Neural cell (in vitro differentiated cells): ENCODE measurements at regions not wholly inside any gene's neighbourhood (a gene's known extent, or its start where the extent isn't known, plus 50 kb on each side); places are given as distances from the start of the nearest gene placed in this dataset.
"Not testable (repeated sequence)": the region's sequence is repeated elsewhere in the genome, so short reads cannot be mapped to it uniquely, and the experiment has no call there.

Experiments used
- H2AFZ ChIP-seq: fragments of 200-600, 300-800 bp; sonication (generic), shearing (Covaris generic); 2 replicates; pipeline ENCODE4 v1.6.0; 2014; ENCODE audit warnings: low read depth, mild to moderate bottlenecking, antibody characterized with exemption, low read length, moderate library complexity
- H3F3A ChIP-seq: fragments of 200-600 bp; shearing (Covaris generic); 2 replicates; pipeline ENCODE4 v1.6.1; 2016; ENCODE audit warnings: mild to moderate bottlenecking, moderate library complexity, mixed read lengths, antibody characterized with exemption, low read length; ENCODE audit not compliant: insufficient read depth, poor library complexity, severe bottlenecking
- H3K27ac ChIP-seq: fragments of 200-600, 300-800 bp; sonication (generic), shearing (Covaris generic); 2 replicates; pipeline ENCODE4 v1.5.1; 2014; ENCODE audit warnings: mild to moderate bottlenecking, low read length, moderate library complexity
- H3K27me3 ChIP-seq: fragments of 300-800, 200-600 bp; sonication (generic), shearing (Covaris generic); 2 replicates; pipeline ENCODE4 v1.6.0; 2014; ENCODE audit warnings: mild to moderate bottlenecking, low read depth, low read length, moderate library complexity; ENCODE audit not compliant: insufficient read depth
- H3K36me3 ChIP-seq: fragments of 300-800, 200-600 bp; sonication (generic), shearing (Covaris generic); 2 replicates; pipeline ENCODE4 v1.5.1; 2014; ENCODE audit warnings: mild to moderate bottlenecking, antibody characterized with exemption, low read length, moderate library complexity; ENCODE audit not compliant: insufficient read depth
- H3K4me2 ChIP-seq: fragments of 300-800, 200-600 bp; sonication (generic), shearing (Covaris generic); 2 replicates; pipeline ENCODE4 v1.6.0; 2014; ENCODE audit warnings: mild to moderate bottlenecking, low read length
- H3K4me3 ChIP-seq: fragments of 300-800, 200-600 bp; sonication (generic), shearing (Covaris generic); 2 replicates; pipeline ENCODE4 v1.5.1; 2014; ENCODE audit warnings: mild to moderate bottlenecking, low read length, moderate library complexity
- H3K79me2 ChIP-seq: fragments of 200-600 bp; shearing (Covaris generic); replicated peaks from 2 replicates; pipeline ENCODE4 v1.6.0; 2014; ENCODE audit warnings: mild to moderate bottlenecking, low read length, moderate library complexity; ENCODE audit not compliant: insufficient read depth
- H3K9ac ChIP-seq: fragments of 300-800, 200-600 bp; sonication (generic), shearing (Covaris generic); 2 replicates; pipeline ENCODE4 v1.6.1; 2016; ENCODE audit warnings: mild to moderate bottlenecking, low read length, mixed read lengths
- H3K9me2 ChIP-seq: fragments of 200-600 bp; shearing (Covaris generic); 2 replicates; pipeline ENCODE4 v1.6.1; 2016; ENCODE audit warnings: mild to moderate bottlenecking, low read length, mixed read lengths; ENCODE audit not compliant: insufficient read depth
- H3K9me3 ChIP-seq: fragments of 200-600, 300-800 bp; sonication (generic), shearing (Covaris generic); 2 replicates; pipeline ENCODE4 v1.6.1; 2016; ENCODE audit warnings: mild to moderate bottlenecking, mixed run types, low read length, moderate library complexity, mixed read lengths
- H4K20me1 ChIP-seq: fragments of 200-600 bp; shearing (Covaris generic); 2 replicates; pipeline ENCODE4 v1.6.1; 2016; ENCODE audit warnings: mild to moderate bottlenecking, mixed run types; ENCODE audit not compliant: insufficient read depth
- EP300 ChIP-seq: fragments of 450-650 bp; conservative IDR thresholded peaks from 2 replicates; pipeline ENCODE4 v1.6.1; 2014; ENCODE audit warnings: antibody characterized with exemption, mild to moderate bottlenecking, moderate library complexity; ENCODE audit not compliant: poor library complexity, severe bottlenecking
- EZH2 ChIP-seq: fragments of 200-600, 300-800 bp; shearing (Covaris generic), sonication (generic); IDR thresholded peaks from 2 replicates; pipeline ENCODE4 v1.6.1; 2014; ENCODE audit warnings: antibody characterized with exemption, low read length, borderline replicate concordance, mild to moderate bottlenecking; ENCODE audit not compliant: insufficient read depth, poor library complexity, severe bottlenecking
- MXI1 ChIP-seq: fragments of 450-650 bp; conservative IDR thresholded peaks from 2 replicates; pipeline ENCODE4 v1.6.1; 2014; ENCODE audit warnings: antibody characterized with exemption, mild to moderate bottlenecking; ENCODE audit not compliant: poor library complexity, severe bottlenecking
- POLR2AphosphoS5 ChIP-seq: IDR thresholded peaks from 2 replicates; pipeline ENCODE4 v1.6.1; 2012
- RAD21 ChIP-seq: fragments of 450-650 bp; conservative IDR thresholded peaks from 2 replicates; pipeline ENCODE4 v1.6.1; 2014; ENCODE audit warnings: antibody characterized with exemption, mild to moderate bottlenecking, moderate library complexity
- SMC3 ChIP-seq: fragments of 450-650 bp; conservative IDR thresholded peaks from 2 replicates; pipeline ENCODE4 v1.6.1; 2014; ENCODE audit warnings: antibody characterized with exemption, mild to moderate bottlenecking, moderate library complexity; ENCODE audit not compliant: poor library complexity
- TAF1 ChIP-seq: IDR thresholded peaks from 2 replicates; pipeline ENCODE4 v1.6.1; 2012; ENCODE audit warnings: low read depth
- TF ChIP-seq, protein P1 (sequence below): fragments of 450-650 bp; IDR thresholded peaks from 2 replicates; pipeline ENCODE4 v1.5.1; 2014; ENCODE audit warnings: antibody characterized with exemption, mild to moderate bottlenecking, moderate library complexity; ENCODE audit not compliant: poor library complexity, severe bottlenecking
- TF ChIP-seq, protein P2 (sequence below): IDR thresholded peaks from 2 replicates; pipeline ENCODE4 v1.6.1; 2012; ENCODE audit warnings: borderline replicate concordance

DNA sequence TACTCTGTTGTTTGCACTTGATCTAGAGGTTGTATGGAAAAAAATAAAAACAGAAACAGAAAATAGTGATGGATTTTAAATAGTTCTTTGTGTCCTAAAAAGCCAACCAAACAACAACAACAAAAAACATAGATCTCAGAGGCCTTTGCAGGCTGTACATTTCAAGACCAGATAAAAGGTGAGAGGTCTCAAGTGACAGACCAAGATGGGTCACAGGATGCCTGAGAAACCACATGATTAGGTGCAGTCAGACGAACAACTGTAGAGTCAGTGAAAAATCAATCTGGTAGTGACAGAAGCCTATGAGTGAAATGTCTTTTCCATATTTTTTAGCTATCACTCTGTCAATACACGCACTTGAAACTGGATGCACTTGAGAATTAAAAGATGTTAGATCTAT, 193.5 kb upstream of the SAMSN1 start:
- Histone ChIP-seq H3K4me2 (no peak overlapping the region), H3K36me3 (no peaks in the 10 kb centered on the region), H3F3A (no peaks in the 10 kb centered on the region), H3K9ac (no peak overlapping the region), H3K4me3 (no peak overlapping the region), H3K9me3 (no peaks in the 10 kb centered on the region), H3K27me3 (no peaks in the 10 kb centered on the region), H4K20me1 (no peaks in the 10 kb centered on the region), H3K79me2 (no peaks in the 10 kb centered on the region), H2AFZ (no peak overlapping the region), H3K27ac (no peak overlapping the region), H3K9me2 (no peaks in the 10 kb centered on the region)
- TF ChIP-seq RAD21 (no peak), SMC3 (no peak), MXI1 (no peak), POLR2AphosphoS5 (no peak), TAF1 (no peak), EZH2 (no peak), EP300 (no peak)
- TF ChIP-seq, protein P1, sequence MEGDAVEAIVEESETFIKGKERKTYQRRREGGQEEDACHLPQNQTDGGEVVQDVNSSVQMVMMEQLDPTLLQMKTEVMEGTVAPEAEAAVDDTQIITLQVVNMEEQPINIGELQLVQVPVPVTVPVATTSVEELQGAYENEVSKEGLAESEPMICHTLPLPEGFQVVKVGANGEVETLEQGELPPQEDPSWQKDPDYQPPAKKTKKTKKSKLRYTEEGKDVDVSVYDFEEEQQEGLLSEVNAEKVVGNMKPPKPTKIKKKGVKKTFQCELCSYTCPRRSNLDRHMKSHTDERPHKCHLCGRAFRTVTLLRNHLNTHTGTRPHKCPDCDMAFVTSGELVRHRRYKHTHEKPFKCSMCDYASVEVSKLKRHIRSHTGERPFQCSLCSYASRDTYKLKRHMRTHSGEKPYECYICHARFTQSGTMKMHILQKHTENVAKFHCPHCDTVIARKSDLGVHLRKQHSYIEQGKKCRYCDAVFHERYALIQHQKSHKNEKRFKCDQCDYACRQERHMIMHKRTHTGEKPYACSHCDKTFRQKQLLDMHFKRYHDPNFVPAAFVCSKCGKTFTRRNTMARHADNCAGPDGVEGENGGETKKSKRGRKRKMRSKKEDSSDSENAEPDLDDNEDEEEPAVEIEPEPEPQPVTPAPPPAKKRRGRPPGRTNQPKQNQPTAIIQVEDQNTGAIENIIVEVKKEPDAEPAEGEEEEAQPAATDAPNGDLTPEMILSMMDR, result no peak
- TF ChIP-seq, protein P2, sequence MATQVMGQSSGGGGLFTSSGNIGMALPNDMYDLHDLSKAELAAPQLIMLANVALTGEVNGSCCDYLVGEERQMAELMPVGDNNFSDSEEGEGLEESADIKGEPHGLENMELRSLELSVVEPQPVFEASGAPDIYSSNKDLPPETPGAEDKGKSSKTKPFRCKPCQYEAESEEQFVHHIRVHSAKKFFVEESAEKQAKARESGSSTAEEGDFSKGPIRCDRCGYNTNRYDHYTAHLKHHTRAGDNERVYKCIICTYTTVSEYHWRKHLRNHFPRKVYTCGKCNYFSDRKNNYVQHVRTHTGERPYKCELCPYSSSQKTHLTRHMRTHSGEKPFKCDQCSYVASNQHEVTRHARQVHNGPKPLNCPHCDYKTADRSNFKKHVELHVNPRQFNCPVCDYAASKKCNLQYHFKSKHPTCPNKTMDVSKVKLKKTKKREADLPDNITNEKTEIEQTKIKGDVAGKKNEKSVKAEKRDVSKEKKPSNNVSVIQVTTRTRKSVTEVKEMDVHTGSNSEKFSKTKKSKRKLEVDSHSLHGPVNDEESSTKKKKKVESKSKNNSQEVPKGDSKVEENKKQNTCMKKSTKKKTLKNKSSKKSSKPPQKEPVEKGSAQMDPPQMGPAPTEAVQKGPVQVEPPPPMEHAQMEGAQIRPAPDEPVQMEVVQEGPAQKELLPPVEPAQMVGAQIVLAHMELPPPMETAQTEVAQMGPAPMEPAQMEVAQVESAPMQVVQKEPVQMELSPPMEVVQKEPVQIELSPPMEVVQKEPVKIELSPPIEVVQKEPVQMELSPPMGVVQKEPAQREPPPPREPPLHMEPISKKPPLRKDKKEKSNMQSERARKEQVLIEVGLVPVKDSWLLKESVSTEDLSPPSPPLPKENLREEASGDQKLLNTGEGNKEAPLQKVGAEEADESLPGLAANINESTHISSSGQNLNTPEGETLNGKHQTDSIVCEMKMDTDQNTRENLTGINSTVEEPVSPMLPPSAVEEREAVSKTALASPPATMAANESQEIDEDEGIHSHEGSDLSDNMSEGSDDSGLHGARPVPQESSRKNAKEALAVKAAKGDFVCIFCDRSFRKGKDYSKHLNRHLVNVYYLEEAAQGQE, result no peak

DNA sequence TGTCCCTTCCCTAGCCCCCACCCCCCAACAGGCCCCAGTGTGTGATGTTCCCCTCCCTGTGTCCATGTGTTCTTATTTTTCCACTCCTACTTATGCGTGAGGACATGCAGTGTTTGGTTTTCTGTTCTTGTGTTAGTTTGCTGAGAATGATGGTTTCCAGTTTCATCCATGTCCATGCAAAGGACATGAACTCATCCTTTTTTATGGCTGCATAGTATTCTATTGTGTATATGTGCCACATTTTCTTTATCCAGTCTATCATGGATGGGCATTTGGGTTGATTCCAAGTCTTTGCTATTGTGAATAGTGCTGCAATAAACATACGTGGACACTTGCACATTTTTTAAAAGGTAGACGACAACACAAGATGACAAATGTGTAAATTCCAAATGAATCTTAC, 192.5 kb upstream of the SAMSN1 start:
- H3K27me3 ChIP-seq, H3K79me2 ChIP-seq, H3F3A ChIP-seq, H3K9ac ChIP-seq, H3K9me3 ChIP-seq, H3K4me3 ChIP-seq, H4K20me1 ChIP-seq, H2AFZ ChIP-seq, H3K36me3 ChIP-seq, H3K4me2 ChIP-seq, H3K9me2 ChIP-seq, H3K27ac ChIP-seq: not testable (repeated sequence)

DNA sequence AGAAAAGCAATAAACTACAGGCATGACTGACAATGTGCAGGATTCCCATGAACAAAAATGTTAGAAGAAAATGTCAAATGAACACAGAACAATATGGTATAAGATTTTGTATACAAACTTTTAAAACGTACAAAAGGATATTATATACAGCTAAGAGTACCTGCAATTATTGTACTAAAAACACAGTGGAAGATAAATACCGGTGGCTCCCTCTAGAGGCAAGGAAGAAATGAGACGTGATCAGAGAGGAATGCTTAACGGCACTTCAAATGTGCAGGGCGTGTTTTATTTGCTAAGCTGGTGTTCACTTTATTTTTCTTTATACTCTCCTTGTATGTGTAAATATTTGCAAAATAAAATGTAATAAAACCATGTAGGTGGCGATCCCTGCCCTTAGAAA, 191.8 kb upstream of the SAMSN1 start:
- Histone ChIP-seq H3K4me3 (no peak overlapping the region), H3K79me2 (no peaks in the 10 kb centered on the region), H3F3A (no peaks in the 10 kb centered on the region), H2AFZ (no peak overlapping the region), H3K27me3 (no peaks in the 10 kb centered on the region), H3K9ac (no peak overlapping the region), H3K9me2 (no peaks in the 10 kb centered on the region), H3K36me3 (no peaks in the 10 kb centered on the region), H3K9me3 (no peaks in the 10 kb centered on the region), H4K20me1 (no peaks in the 10 kb centered on the region), H3K27ac (no peak overlapping the region), H3K4me2 (no peak overlapping the region)
- TF ChIP-seq SMC3 (no peak), EP300 (no peak), RAD21 (no peak), EZH2 (no peak), TAF1 (no peak)
- TF ChIP-seq, protein P2, result no peak
